ENCODE measurements at regions not wholly inside any gene's neighbourhood (a gene's known extent, or its start where the extent isn't known, plus 50 kb on each side); places are given as distances from the start of the nearest gene placed in this dataset.
"Not testable (repeated sequence)": the region's sequence is repeated elsewhere in the genome, so short reads cannot be mapped to it uniquely, and the experiment has no call there.

GRCh38 chr5:124538931-124539330 lies 207.5 kb downstream of the ZNF608 start:
- no peak for DNase-seq

GRCh38 chr5:124538191-124538590 lies 208.2 kb downstream of the ZNF608 start:
- no peak for DNase-seq

GRCh38 chr5:124537522-124537921 lies 208.9 kb downstream of the ZNF608 start:
- no peak for DNase-seq

GRCh38 chr5:124537107-124537506 lies 209.3 kb downstream of the ZNF608 start:
- DNase-seq, result no peak

- DNase-seq, result no peak
These were observed 210.1 kb downstream of the ZNF608 start for GRCh38 chr5:124536333-124536732.

GRCh38 chr5:124530916-124531315 lies 215.5 kb downstream of the ZNF608 start:
- no peak for DNase-seq

- DNase-seq, result peak; percentile 55
These were observed 217.6 kb downstream of the ZNF608 start for GRCh38 chr5:124528838-124529237.

- peak; percentile 37 for DNase-seq
These were observed 219.0 kb downstream of the ZNF608 start for GRCh38 chr5:124527220-124527991.

- not testable (repeated sequence) for DNase-seq
These were observed 220.4 kb downstream of the ZNF608 start for GRCh38 chr5:124526079-124526478.

- peak; percentile 9 for DNase-seq
These were observed 221.7 kb downstream of the ZNF608 start for GRCh38 chr5:124524552-124525232.

GRCh38 chr5:124523897-124524296 lies 222.5 kb downstream of the ZNF608 start:
- DNase-seq, result no peak

- no peak for DNase-seq
These were observed 223.4 kb downstream of the ZNF608 start for GRCh38 chr5:124522992-124523391.

- DNase-seq, result no peak
These were observed 224.8 kb downstream of the ZNF608 start for GRCh38 chr5:124521461-124522230.

- DNase-seq, result no peak
These were observed 227.0 kb downstream of the ZNF608 start for GRCh38 chr5:124519396-124519795.

- no peak for DNase-seq
These were observed 229.9 kb downstream of the ZNF608 start for GRCh38 chr5:124516567-124516966.

- DNase-seq, result no peak
These were observed 230.8 kb downstream of the ZNF608 start for GRCh38 chr5:124515497-124516245.

GRCh38 chr5:124514956-124515355 lies 231.5 kb downstream of the ZNF608 start:
- no peak for DNase-seq

GRCh38 chr5:124512952-124513632 lies 233.3 kb downstream of the ZNF608 start:
- DNase-seq, result no peak

- DNase-seq, result no peak
These were observed 234.2 kb downstream of the ZNF608 start for GRCh38 chr5:124512236-124512635.

- no peak for DNase-seq
These were observed 234.6 kb downstream of the ZNF608 start for GRCh38 chr5:124511791-124512190.

- DNase-seq, result no peak
These were observed 238.8 kb downstream of the ZNF608 start for GRCh38 chr5:124507688-124508087.

Measured in activated CD4-positive, alpha-beta T cell treated with anti-CD3 and anti-CD28 coated beads, Interleukin-10, Interleukin-2, amounts not matched to agents 100 ng/mL and 50 ng/mL, durations not matched to agents 16 hours and 8 hours (primary cell).